Stimulated activated CD4-positive, alpha-beta T cell treated with anti-CD3 and anti-CD28 coated beads, Interleukin-4, amount 100 ng/mL, for 4 hours (primary cell): ENCODE measurements at regions not wholly inside any gene's neighbourhood (a gene's known extent, or its start where the extent isn't known, plus 50 kb on each side); places are given as distances from the start of the nearest gene placed in this dataset.

Experiments
- DNase-seq, 2 experiments: peaks; one replicate each; pipeline ENCODE4 v3.0.0-alpha.2; 2020

DNA sequence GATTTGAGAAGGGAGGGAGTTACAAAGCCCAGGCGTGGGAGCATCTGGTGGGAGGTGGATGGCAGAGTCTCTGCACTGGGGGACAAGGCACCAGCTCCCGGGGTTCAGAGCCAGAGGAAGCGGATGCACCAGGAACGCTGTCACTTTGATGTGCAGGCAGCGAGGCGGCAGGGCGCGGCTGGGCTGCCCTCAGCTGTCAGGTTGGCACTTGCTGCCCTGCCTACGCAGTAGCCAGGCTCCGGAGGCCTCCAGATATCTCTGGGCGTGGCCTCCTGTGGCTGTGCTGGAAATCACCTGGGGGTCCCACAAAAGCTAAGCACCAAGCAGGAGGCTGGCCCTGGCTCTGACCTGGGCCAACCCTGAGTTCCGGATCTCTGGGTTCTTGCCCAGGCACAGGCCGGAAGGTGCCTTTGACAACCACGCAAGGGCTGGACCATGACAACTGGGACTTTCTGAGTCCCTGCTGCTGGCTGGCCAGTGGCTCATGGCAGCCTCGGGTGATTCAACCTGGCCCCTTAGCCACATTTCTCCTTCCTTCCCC is 62.1 kb upstream of the MAP1LC3B2 start:
- no peak for DNase-seq

DNA sequence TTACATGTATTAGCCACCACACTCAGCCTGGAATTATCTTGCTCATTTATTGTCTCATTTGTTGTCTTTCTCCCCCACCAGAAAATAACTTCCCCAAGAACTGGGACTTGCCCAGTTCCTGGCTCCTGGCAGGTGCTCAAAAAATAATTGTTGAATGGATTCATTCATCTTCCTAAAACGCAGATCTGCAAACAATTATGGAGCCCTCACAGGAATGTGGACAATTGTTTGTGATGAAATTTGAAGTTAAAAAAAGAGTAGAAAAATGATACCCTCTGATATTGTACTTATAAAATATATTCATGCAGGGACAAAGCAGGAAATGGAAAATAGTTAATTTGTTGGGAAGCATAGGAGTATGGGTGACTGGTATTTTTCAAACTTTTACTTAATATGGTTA is 60.7 kb upstream of the MAP1LC3B2 start:
- DNase-seq = no peak

DNA sequence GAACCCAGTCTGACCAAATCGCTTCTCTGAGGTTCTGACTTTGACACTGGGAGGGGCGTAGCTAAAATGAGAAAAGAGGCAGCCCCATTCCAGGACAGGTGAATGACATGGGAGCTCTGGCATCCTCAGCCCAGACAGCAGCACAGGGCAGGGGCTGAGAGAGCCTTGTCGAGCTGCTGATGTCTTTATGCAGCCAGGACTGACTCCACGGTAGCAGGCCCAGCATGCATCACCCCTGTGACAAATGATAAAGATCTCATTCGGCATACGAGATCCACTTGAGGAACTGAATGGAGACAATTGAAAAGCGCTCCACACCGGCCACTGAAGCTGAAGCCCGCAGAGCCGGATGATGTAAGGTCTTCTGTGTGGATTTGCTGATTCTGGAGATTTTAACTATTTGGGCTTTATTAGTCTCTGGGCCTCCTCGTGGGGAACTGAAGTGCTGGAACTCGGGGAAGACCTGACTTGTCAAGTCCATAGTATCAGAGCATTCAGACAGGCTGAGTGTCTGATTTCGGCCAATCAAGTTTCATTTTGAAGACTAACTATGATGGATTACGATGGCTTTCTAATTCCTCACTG is 56.9 kb upstream of the MAP1LC3B2 start:
- no peak for DNase-seq

GRCh38 chr12:116502989-116503496 is 56.1 kb upstream of the MAP1LC3B2 start:
- no peak for DNase-seq

DNA sequence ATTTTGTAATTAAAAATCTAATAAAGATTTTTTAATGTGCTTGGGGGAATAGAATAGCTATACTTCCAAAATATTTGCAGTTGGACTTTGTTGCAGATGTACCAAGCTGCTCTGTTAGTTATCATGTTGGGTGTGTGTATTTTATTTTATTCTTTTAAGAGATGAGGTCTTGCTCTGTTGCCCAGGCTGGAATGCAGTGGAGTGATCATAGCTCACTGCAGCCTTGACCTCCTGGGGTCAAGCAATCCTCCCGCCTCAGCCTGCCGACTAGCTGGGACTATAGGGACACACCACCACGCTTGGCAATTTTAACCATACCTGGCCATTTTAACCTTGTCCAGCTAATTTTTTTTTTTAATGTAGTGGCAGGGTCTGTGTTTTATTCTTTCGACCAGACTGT is 54.7 kb upstream of the MAP1LC3B2 start:
- DNase-seq = no peak

- no peak for DNase-seq
Measured at GRCh38 chr12:116506697-116507064, 52.5 kb upstream of the MAP1LC3B2 start.

- peak; percentile 12 to 29 for DNase-seq
Measured at GRCh38 chr12:116508145-116509121, 50.7 kb upstream of the MAP1LC3B2 start.
